HG02981 (cell line): ENCODE measurements at regions not wholly inside any gene's neighbourhood (a gene's known extent, or its start where the extent isn't known, plus 50 kb on each side); places are given as distances from the start of the nearest gene placed in this dataset.

ENCODE experiments used
- ATAC-seq: cut with Tn5 transposase; IDR thresholded peaks from one replicate; pipeline ENCODE4 v1.9.1; 2021; ENCODE audit warnings: mild to moderate bottlenecking, moderate library complexity; ENCODE audit not compliant: unreplicated experiment

DNA sequence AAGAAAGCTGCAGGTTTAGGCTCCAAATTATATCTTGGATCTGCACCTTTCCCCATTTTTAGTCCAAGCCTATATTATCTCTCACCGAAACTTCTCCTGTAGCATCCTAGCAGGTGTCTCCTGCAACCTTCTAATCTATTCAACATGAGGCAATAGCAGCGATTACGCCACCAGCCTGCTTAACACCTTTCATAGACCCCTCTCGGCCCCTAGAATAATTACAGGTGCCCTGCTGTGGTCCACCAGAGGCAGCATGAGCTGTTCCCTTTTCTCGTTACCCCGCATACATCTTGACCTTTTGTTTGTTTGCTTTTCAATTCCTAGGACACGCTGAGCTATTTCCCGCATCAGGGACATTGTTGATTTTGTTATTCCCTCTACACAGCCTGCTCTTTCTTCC lies 361.9 kb downstream of the CYRIA start:
- ATAC-seq, result no peak

DNA sequence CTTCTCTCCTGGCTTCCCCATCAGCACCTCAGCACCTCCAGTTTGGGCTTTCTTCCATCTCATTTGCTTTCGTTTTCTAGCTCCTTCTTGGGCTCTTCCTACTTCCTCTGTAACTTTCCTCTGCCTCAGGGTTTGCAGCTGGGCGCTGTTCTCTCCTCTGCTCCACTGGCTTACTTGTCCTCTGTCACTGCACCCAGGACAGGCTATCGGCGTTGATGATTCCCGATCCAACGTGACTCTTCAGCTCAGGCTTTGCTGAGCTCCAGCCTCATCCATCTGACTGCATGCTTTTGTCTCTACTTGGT lies 362.4 kb downstream of the CYRIA start:
- ATAC-seq, result no peak

- no peak for ATAC-seq
Measured at GRCh38 chr2:16302431-16303272, 362.3 kb downstream of the MYCN start.

- no peak for ATAC-seq
Measured at GRCh38 chr2:16301961-16302360, 361.6 kb downstream of the MYCN start.

GRCh38 chr2:16298866-16299265 lies 358.5 kb downstream of the MYCN start:
- ATAC-seq, result no peak

- ATAC-seq, result no peak
Measured at GRCh38 chr2:16296331-16297250, 356.2 kb downstream of the MYCN start.

DNA sequence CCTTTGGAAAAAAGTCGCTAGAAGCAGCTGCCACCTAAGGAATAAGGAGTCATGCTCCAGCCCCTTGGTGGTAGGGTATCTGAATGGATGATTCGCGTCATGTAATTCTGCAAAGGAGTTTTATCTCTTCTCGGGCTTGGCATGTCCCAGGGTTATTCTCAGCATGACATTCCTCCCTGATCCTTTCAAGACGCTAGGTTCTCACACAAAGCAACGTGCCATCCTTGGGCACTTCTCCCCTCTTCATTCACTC lies 355.6 kb downstream of the MYCN start:
- no peak for ATAC-seq

DNA sequence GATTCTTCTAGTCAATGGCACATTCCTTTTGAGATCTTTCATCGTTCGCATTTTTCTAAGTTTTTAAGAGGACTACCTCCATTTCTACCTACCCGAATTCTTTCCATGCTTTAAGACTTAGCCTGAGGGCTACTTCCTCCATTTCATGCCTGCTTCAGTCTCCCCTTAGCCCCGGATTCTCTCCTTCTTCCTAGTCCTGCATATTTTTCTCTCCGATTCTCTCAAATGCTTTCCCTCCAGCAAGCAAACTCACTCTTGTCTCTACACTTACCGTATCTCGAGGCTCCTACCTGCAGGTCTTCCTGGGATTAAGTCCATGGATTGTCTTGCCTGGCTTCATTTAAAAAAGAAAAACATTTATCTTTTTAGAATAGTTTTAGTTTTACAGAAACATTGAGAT lies 354.4 kb downstream of the MYCN start:
- ATAC-seq, result no peak

DNA sequence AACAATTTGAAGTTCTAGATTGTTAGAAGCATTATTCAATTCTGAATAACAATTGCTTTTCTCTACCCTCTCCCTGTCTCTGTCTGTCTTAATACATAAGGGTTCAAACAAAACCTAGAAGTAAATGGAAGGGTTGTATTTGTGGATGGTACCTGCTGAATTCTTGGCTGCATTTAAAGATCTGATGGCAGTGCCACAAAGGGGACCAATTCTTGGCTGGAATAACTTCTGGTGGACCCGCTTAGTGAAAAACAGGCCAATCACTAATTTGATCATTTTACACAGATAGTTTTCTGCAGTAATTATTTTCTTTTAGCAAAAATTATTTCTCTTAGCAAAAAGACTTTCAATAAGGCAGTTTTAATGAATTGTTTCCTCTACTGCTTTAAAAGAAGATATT lies 353.5 kb downstream of the MYCN start:
- no peak for ATAC-seq

DNA sequence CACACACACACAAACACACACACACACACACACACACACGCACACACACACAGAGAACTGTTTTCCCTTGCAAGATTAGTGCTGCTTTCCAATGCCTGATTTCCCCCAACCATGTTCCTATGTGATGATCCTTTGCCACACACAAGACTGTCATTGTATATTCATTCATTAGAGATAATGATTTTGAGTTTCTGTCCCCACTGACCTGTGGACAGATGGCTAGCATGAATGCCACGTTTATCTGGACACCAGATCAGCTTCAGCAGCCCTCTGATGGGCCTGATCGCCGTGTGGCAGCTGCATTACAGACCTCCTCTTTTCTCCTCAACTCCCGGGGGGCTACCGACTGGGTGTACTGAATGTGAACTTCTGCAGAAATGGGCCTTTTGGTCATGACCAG lies 353.0 kb downstream of the MYCN start:
- no peak for ATAC-seq

- ATAC-seq, result no peak
Measured at GRCh38 chr2:16291731-16292550, 351.6 kb downstream of the MYCN start.

GRCh38 chr2:16291226-16291625 lies 350.9 kb downstream of the MYCN start:
- ATAC-seq, result no peak

DNA sequence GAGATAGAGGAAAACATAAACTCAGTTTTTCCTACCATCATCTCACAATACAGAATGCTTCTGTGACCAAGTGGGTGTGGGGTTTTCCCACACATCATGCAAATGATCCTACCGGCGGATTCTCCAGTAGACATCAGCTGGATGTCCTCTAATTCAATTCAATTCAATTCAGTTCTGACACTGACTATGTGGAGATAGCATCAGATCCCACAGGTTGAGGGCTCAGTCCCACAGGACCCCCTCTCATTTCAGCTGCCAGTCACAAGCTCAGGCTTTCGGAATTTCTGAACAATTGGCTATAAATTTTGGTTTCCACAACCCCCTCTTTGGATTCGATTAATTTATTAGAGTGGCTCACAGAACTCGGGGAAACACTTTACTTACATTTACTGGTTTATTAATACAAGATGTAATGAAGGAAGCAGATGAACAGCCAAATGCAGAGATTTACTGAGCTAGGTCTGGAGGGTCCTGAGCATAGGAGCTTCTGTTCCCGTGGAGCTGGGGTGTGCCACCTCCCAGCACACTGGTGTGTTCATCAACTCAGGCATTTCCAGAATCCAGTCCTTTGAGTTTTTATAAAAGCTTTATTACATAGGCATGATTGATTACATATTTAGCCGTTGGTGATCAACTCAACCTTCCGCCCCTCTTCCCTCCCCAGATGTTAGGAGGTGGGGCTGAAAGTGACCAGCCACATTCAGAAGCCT lies 350.1 kb downstream of the MYCN start:
- ATAC-seq, result no peak

DNA sequence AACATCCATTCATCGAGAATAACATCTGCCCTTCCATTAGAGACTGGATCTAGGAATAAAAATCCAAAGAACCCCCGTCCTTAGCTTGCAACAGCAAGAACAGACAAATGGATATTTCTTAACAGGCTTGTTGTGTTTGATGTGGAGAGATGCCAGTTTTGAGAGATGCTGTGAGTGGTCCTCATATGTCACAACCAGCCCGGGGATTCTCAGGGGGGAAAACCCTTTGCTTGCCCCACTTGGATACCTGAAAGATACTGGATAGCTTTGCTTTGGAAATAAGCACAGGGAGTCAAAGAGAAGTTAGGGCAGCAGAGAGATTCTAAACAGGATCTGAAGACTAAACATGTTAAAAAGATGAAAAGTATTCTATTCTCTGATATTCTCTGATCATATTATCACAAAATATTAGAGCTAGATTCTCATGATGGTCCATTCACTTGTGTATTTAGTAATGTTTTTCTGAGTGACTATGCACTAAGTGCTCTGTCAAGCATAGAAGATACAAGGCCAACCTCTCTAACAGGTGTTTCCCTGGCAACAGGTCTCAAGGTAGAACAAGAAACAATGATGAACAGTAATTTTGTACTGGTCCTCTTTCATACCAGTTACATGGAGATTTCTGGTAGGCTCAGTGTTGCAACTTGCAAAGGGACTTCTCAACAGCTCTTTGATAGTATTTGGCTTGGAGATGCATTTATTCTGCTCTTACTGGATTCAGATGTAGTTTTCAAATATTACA lies 348.2 kb downstream of the MYCN start:
- no peak for ATAC-seq

DNA sequence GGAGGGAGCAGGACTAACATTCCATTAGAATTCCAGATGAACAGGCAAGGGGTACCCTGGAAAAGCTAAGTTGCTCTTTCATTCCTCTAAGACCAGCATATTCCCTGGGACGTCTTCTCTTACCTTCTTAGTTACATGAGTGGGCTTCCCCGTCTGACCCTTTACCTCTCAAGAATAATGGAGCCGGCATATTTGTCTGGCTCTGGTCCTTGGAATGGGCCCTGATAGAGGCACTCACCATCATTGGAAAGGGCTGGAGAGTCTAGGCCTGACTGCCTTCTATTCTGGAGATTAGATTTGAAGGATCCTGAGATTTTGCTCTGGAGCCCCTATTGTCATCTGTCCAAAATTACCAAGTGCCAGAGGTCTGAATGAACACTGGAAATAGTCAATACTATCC lies 347.5 kb downstream of the MYCN start:
- no peak for ATAC-seq

DNA sequence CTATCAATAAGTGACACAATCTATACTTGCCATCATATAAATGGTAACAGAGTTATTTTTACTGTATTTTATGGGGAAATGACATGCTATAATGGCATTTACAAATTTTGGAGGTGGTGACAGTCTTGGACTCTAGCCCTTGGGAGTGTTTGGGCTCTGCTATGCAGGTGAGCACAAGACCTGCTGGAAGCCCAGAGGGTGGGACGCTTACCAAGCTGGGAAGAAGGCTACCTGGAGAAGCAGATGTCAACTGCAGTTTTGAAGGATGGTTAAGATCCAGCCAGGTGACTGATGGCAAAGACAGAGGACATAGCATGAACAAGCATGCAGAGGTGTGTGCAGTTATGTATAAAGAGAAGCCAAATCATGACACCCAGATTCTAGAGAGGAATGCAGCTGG lies 346.9 kb downstream of the MYCN start:
- no peak for ATAC-seq

DNA sequence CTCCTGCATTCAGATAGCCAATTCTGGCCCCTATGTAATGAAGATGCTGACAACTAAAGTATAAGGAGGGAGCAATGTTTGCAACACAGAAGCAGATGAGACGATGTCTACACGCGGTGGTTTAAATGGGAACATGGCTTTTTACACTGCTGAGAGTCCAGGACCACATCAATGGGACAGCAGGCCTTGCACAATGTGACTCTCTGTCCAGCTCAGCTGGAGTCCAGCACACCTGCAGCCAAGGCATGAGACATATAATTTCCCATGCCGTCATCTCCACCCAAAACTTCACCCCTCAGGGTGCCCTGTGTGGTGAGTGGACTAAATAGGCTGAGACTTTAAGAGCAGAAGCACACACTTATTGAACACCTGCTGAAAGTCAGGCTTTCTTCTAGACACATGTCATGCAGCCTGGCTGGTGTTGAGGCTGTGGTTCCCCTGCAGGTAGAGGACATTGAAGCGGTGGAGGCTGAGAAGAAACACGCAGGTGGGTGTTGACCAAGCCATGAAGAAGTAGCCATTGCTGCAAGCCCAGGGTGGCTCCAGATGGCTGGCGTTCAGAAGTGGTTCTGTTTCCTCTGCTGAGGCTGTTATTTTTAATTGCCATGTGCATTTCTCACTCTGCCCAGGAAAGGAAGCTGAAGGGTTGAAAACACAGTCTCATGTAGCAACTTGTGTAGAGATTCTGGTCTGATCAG lies 345.6 kb downstream of the MYCN start:
- no peak for ATAC-seq

DNA sequence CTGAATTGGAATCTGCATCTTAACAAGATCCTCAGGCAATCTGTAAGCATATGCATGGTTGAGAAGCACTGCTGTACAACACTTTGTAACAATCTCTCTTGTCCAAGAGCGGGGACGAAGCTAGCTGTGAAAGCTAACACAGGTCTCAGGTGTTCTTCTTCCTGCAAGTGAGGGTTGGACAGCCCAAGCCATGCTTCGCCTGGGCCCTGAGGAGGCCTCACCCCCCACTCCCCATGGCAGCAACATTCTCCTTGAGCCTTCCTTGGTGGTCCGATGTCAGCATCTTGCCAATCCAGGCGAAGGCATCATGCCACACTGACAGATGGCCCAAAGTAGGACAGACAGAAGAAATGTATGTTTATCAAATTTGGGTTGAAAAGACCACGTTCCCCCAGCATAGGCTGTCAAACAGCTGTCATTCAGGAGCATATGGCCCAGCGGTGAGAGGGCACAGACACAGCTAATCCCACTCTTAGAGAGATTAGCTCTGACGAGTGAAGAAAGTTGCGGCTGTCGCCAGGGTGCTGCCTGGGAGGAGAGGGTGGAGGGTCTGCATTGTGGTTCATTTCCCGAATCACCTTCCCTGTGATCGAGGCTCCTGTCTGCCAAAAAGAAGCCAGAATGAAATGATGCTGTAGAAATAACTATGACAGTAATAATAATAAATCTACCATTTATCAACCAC lies 344.7 kb downstream of the MYCN start:
- ATAC-seq, result no peak
